NCI-H774 (cell line): ENCODE measurements at regions not wholly inside any gene's neighbourhood (a gene's known extent, or its start where the extent isn't known, plus 50 kb on each side); places are given as distances from the start of the nearest gene placed in this dataset.
A peak's percentile ranks its signal among the peaks of the same experiment; 100 is the strongest.
"Not testable (repeated sequence)": the region's sequence is repeated elsewhere in the genome, so short reads cannot be mapped to it uniquely, and the experiment has no call there.

ENCODE experiments used
- DNase-seq: peaks from one replicate; lab custom pipeline; 2025; lab: John Stamatoyannopoulos, UW

- no peak for DNase-seq
These were observed 462.6 kb downstream of the RNF144A start for GRCh38 chr2:7379799-7380198.

- no peak for DNase-seq
These were observed 467.6 kb downstream of the RNF144A start for GRCh38 chr2:7384773-7385349.

- DNase-seq, result not testable (repeated sequence)
These were observed 473.1 kb downstream of the RNF144A start for GRCh38 chr2:7390311-7390710.

GRCh38 chr2:7392076-7392787 lies 475.0 kb downstream of the RNF144A start:
- no peak for DNase-seq

GRCh38 chr2:7394195-7394594 lies 477.0 kb downstream of the RNF144A start:
- DNase-seq, result no peak

GRCh38 chr2:7400628-7401027 lies 483.4 kb downstream of the RNF144A start:
- no peak for DNase-seq

- no peak for DNase-seq
These were observed 486.0 kb downstream of the RNF144A start for GRCh38 chr2:7403092-7403775.

GRCh38 chr2:7405861-7406715 lies 488.9 kb downstream of the RNF144A start:
- DNase-seq, result no peak

- DNase-seq, result no peak
These were observed 489.8 kb downstream of the RNF144A start for GRCh38 chr2:7407001-7407400.

- no peak for DNase-seq
These were observed 490.9 kb downstream of the RNF144A start for GRCh38 chr2:7407906-7408680.

GRCh38 chr2:7411691-7412090 lies 494.5 kb downstream of the RNF144A start:
- no peak for DNase-seq

GRCh38 chr2:7417845-7418742 lies 500.9 kb downstream of the RNF144A start:
- no peak for DNase-seq

GRCh38 chr2:7419186-7419585 lies 502.0 kb downstream of the RNF144A start:
- DNase-seq, result no peak

GRCh38 chr2:7419814-7420311 lies 502.7 kb downstream of the RNF144A start:
- DNase-seq, result no peak

GRCh38 chr2:7420530-7420929 lies 503.3 kb downstream of the RNF144A start:
- DNase-seq, result no peak

GRCh38 chr2:7424481-7424880 lies 507.3 kb downstream of the RNF144A start:
- no peak for DNase-seq

GRCh38 chr2:7427293-7428060 lies 510.3 kb downstream of the RNF144A start:
- peak; percentile 51 for DNase-seq

GRCh38 chr2:7428454-7429204 lies 511.4 kb downstream of the RNF144A start:
- no peak for DNase-seq

- DNase-seq, result no peak
These were observed 512.5 kb downstream of the RNF144A start for GRCh38 chr2:7429733-7430132.
